SK-N-SH treated with all-trans-retinoic acid at 6 μM for 48 hours (cell line): ENCODE measurements at regions not wholly inside any gene's neighbourhood (a gene's known extent, or its start where the extent isn't known, plus 50 kb on each side); places are given as distances from the start of the nearest gene placed in this dataset.

Experiments
- ATAC-seq: fragments of 200-7000 bp; cut with Tn5 transposase; 3 replicates; pipeline ENCODE4 v1.9.1; 2020; ENCODE audit warnings: mild to moderate bottlenecking, moderate library complexity
- ARNTL ChIP-seq: fragments of 450-650 bp; formaldehyde crosslinking; IDR thresholded peaks from 2 replicates; pipeline ENCODE4 v1.5.0; 2020; ENCODE audit warnings: low read depth, mild to moderate bottlenecking, moderate library complexity, borderline replicate concordance
- BACH2 ChIP-seq: fragments of 250-450 bp; sonication (Bioruptor Pico); IDR thresholded peaks from 2 replicates; pipeline ENCODE4 v1.9.0; 2021; ENCODE audit warnings: mild to moderate bottlenecking, borderline replicate concordance
- CREB5 ChIP-seq: fragments of 250-450 bp; sonication (Bioruptor Pico); IDR thresholded peaks from 2 replicates; pipeline ENCODE4 v1.5.1; 2020; ENCODE audit warnings: low read depth, mild to moderate bottlenecking, moderate library complexity
- CSDC2 ChIP-seq: fragments of 250-450 bp; sonication (Bioruptor Pico); IDR thresholded peaks from 2 replicates; pipeline ENCODE4 v1.5.0; 2020; ENCODE audit warnings: mild to moderate bottlenecking, moderate library complexity
- CSRNP3 ChIP-seq: fragments of 250-450 bp; sonication (Bioruptor Pico); IDR thresholded peaks from 2 replicates; pipeline ENCODE4 v1.5.1; 2021; ENCODE audit warnings: mild to moderate bottlenecking, moderate library complexity
- ESRRG ChIP-seq: fragments of 250-450 bp; sonication (Bioruptor Pico); IDR thresholded peaks from 2 replicates; pipeline ENCODE4 v1.6.1; 2021; ENCODE audit warnings: mild to moderate bottlenecking
- GLIS3 ChIP-seq: fragments of 250-450 bp; sonication (Bioruptor Pico); IDR thresholded peaks from 2 replicates; pipeline ENCODE4 v1.5.0; 2020; ENCODE audit warnings: mild to moderate bottlenecking, moderate library complexity
- OSR1 ChIP-seq: fragments of 250-450 bp; sonication (Bioruptor Pico); IDR thresholded peaks from 2 replicates; pipeline ENCODE4 v1.8.0; 2022; ENCODE audit warnings: moderate library complexity, mild to moderate bottlenecking, inconsistent platforms
- PATZ1 ChIP-seq: fragments of 250-450 bp; sonication (Bioruptor Pico); IDR thresholded peaks from 2 replicates; pipeline ENCODE4 v1.8.0; 2020; ENCODE audit warnings: mild to moderate bottlenecking, moderate library complexity, borderline replicate concordance
- POU6F1 ChIP-seq: fragments of 250-450 bp; sonication (Bioruptor Pico); IDR thresholded peaks from 2 replicates; pipeline ENCODE4 v1.8.0; 2021; ENCODE audit warnings: low read depth, mild to moderate bottlenecking, moderate library complexity, borderline replicate concordance
- RARB ChIP-seq: fragments of 250-450 bp; sonication (Bioruptor Pico); IDR thresholded peaks from 2 replicates; pipeline ENCODE4 v1.8.0; 2021; ENCODE audit warnings: mild to moderate bottlenecking, moderate library complexity
- SNAI2 ChIP-seq: fragments of 250-450 bp; sonication (Bioruptor Pico); IDR thresholded peaks from 2 replicates; pipeline ENCODE4 v1.5.0; 2020; ENCODE audit warnings: mild to moderate bottlenecking, moderate library complexity
- TCF4 ChIP-seq: fragments of 250-450 bp; sonication (Bioruptor Pico); IDR thresholded peaks from 2 replicates; pipeline ENCODE4 v1.8.0; 2021; ENCODE audit warnings: mild to moderate bottlenecking, moderate library complexity, borderline replicate concordance
- TOX ChIP-seq: fragments of 250-450 bp; sonication (Bioruptor Pico); IDR thresholded peaks from 2 replicates; pipeline ENCODE4 v1.8.0; 2021; ENCODE audit warnings: mild to moderate bottlenecking, moderate library complexity, borderline replicate concordance
- TSHZ2 ChIP-seq: fragments of 250-450 bp; sonication (Bioruptor Pico); IDR thresholded peaks from 2 replicates; pipeline ENCODE4 v1.5.0; 2020; ENCODE audit warnings: mild to moderate bottlenecking, moderate library complexity
- ZC3H10 ChIP-seq: fragments of 250-450 bp; sonication (Bioruptor Pico); IDR thresholded peaks from 2 replicates; pipeline ENCODE4 v1.5.1; 2021; ENCODE audit warnings: mild to moderate bottlenecking, moderate library complexity
- ZFP3 ChIP-seq: fragments of 250-450 bp; sonication (Bioruptor Pico); IDR thresholded peaks from 2 replicates; pipeline ENCODE4 v1.5.0; 2020; ENCODE audit warnings: mild to moderate bottlenecking, moderate library complexity
- ZNF70 ChIP-seq: fragments of 450-650 bp; formaldehyde crosslinking; IDR thresholded peaks from 2 replicates; pipeline ENCODE4 v1.5.0; 2020; ENCODE audit warnings: mild to moderate bottlenecking, moderate library complexity
- ZNF8 ChIP-seq: fragments of 450-650 bp; formaldehyde crosslinking; IDR thresholded peaks from 2 replicates; pipeline ENCODE4 v1.5.0; 2020; ENCODE audit warnings: mild to moderate bottlenecking, moderate library complexity

GRCh38 chr2:12982149-12982584, 265.4 kb downstream of the TRIB2 start:
- ATAC-seq: peak; percentile 88
- peak; percentile 53; the same call in 1 of the 2 replicates for TF ChIP-seq TSHZ2 (CRISPR knock-in tag)
- TF ChIP-seq TCF4 (CRISPR knock-in tag): peak; percentile 94
- no peak for TF ChIP-seq POU6F1
- TF ChIP-seq TOX (CRISPR knock-in tag): no peak
- TF ChIP-seq PATZ1 (CRISPR knock-in tag): no peak
- TF ChIP-seq, all 23 proteins: peak for 2

- no peak for TF ChIP-seq ARNTL (CRISPR knock-in tag)
- TF ChIP-seq ESRRG (CRISPR knock-in tag): no peak
- no peak for TF ChIP-seq TOX (CRISPR knock-in tag)
- TF ChIP-seq TSHZ2 (CRISPR knock-in tag): no peak
- no peak for TF ChIP-seq CSDC2 (CRISPR knock-in tag)
- TF ChIP-seq ZFP3 (CRISPR knock-in tag): no peak
- no peak for TF ChIP-seq GLIS3
- TF ChIP-seq BACH2 (CRISPR knock-in tag): no peak
- TF ChIP-seq SNAI2 (CRISPR knock-in tag): no peak
- TF ChIP-seq ZNF70: no peak
- no peak for TF ChIP-seq TCF4 (CRISPR knock-in tag)
- no peak for TF ChIP-seq ZC3H10 (CRISPR knock-in tag)
- TF ChIP-seq OSR1 (CRISPR knock-in tag): no peak
- no peak for TF ChIP-seq POU6F1
- no peak for TF ChIP-seq ZNF8 (CRISPR knock-in tag)
- TF ChIP-seq RARB (CRISPR knock-in tag): no peak
- no peak for TF ChIP-seq CSRNP3
- no peak for TF ChIP-seq CREB5 (CRISPR knock-in tag)
- no peak for ATAC-seq
These were observed 270.5 kb downstream of the TRIB2 start for GRCh38 chr2:12987246-12987645.
